K562 (cell line): ENCODE measurements at regions not wholly inside any gene's neighbourhood (a gene's known extent, or its start where the extent isn't known, plus 50 kb on each side); places are given as distances from the start of the nearest gene placed in this dataset.

Source experiments
- GATAD2A ChIP-seq: fragments of 450-650 bp; IDR thresholded peaks from 2 replicates; pipeline ENCODE4 v1.6.1; 2017
- KAT2B ChIP-seq: IDR thresholded peaks from one replicate; pipeline ENCODE4 v1.6.1; 2012; ENCODE audit warnings: low read depth, mild to moderate bottlenecking, control low read depth, inconsistent platforms, low read length, moderate library complexity
- MAFG ChIP-seq: fragments of 450-650 bp; conservative IDR thresholded peaks from 2 replicates; pipeline ENCODE4 v1.6.1; 2016; ENCODE audit warnings: missing genetic modification characterization, missing compliant biosample characterization
- MYBL2 ChIP-seq, 2 experiments: fragments of 450-650 bp in 1 of 2; sonication (generic) in 1 of 2; formaldehyde crosslinking in 1 of 2; IDR thresholded peaks; 2 replicates each; pipeline versions ENCODE4 v1.6.1 to v1.8.1; 2017 to 2022; ENCODE audit warnings: borderline replicate concordance in 1 of 2, inconsistent platforms in 1 of 2, low read depth in 1 of 2, mild to moderate bottlenecking in 1 of 2, missing genetic modification reagents in 1 of 2, moderate library complexity in 1 of 2
- NCOA2 ChIP-seq, 2 experiments: fragments of 450-650 bp; IDR thresholded peaks; 2 replicates each; pipeline ENCODE4 v1.6.1; 2018; ENCODE audit warnings: mild to moderate bottlenecking in 2 of 2, moderate library complexity in 1 of 2; ENCODE audit not compliant: partially characterized antibody in 2 of 2
- NR3C1 ChIP-seq: sonication (generic); formaldehyde crosslinking; IDR thresholded peaks from 2 replicates; pipeline ENCODE4 v1.8.1; 2022; ENCODE audit warnings: missing genetic modification reagents
- PHB ChIP-seq: fragments of 250-450 bp; sonication (Bioruptor Pico); IDR thresholded peaks from 2 replicates; pipeline ENCODE4 v1.5.0; 2021
- POLR2B ChIP-seq: fragments of 450-650 bp; IDR thresholded peaks from 2 replicates; pipeline ENCODE4 v1.6.1; 2018; ENCODE audit warnings: low read depth; ENCODE audit not compliant: partially characterized antibody
- RBM39 ChIP-seq: fragments of 200-400 bp; formaldehyde crosslinking; optimal IDR thresholded peaks from 2 replicates; pipeline ENCODE3; 2018; ENCODE audit warnings: low read depth, low read length
- SAP30 ChIP-seq: fragments of 200-600 bp; sonication (generic); IDR thresholded peaks from 2 replicates; pipeline ENCODE4 v1.6.1; 2012; ENCODE audit warnings: borderline replicate concordance, low read depth, mild to moderate bottlenecking, moderate library complexity, low read length, control low read depth, inconsistent platforms; ENCODE audit not compliant: insufficient read depth, poor library complexity, severe bottlenecking
- SUPT5H ChIP-seq: fragments of 450-650 bp; IDR thresholded peaks from 2 replicates; pipeline ENCODE4 v1.6.1; 2016
- YBX1 ChIP-seq: fragments of 450-650 bp; IDR thresholded peaks from 2 replicates; pipeline ENCODE4 v1.7.1; 2016; ENCODE audit warnings: mild to moderate bottlenecking
- ZFX ChIP-seq: sonication (generic); formaldehyde crosslinking; IDR thresholded peaks from 2 replicates; pipeline ENCODE4 v1.8.0; 2022; ENCODE audit warnings: mild to moderate bottlenecking, missing genetic modification reagents, moderate library complexity
- ZNF274 ChIP-seq: IDR thresholded peaks from 2 replicates; pipeline ENCODE4 v1.6.1; 2011; ENCODE audit warnings: low read depth, mild to moderate bottlenecking, low read length, moderate library complexity, borderline replicate concordance
- ZNF316 ChIP-seq: fragments of 450-650 bp; IDR thresholded peaks from 2 replicates; pipeline ENCODE4 v1.6.1; 2016
- ZNF445 ChIP-seq: fragments of 250-450 bp; sonication (Bioruptor Pico); IDR thresholded peaks from 2 replicates; pipeline ENCODE4 v1.4.0; 2020; ENCODE audit warnings: low read depth, mild to moderate bottlenecking, moderate library complexity
- TF ChIP-seq, protein P1 (sequence below): sonication (generic); formaldehyde crosslinking; IDR thresholded peaks from 2 replicates; pipeline ENCODE4 v1.8.0; 2023; ENCODE audit warnings: mild to moderate bottlenecking, missing genetic modification reagents
- TF ChIP-seq, protein P2 (sequence below): fragments of 250-450 bp; sonication (Bioruptor Pico); IDR thresholded peaks from 2 replicates; pipeline ENCODE4 v1.8.0; 2021; ENCODE audit warnings: borderline replicate concordance, mild to moderate bottlenecking, moderate library complexity; ENCODE audit not compliant: poor library complexity, severe bottlenecking

DNA sequence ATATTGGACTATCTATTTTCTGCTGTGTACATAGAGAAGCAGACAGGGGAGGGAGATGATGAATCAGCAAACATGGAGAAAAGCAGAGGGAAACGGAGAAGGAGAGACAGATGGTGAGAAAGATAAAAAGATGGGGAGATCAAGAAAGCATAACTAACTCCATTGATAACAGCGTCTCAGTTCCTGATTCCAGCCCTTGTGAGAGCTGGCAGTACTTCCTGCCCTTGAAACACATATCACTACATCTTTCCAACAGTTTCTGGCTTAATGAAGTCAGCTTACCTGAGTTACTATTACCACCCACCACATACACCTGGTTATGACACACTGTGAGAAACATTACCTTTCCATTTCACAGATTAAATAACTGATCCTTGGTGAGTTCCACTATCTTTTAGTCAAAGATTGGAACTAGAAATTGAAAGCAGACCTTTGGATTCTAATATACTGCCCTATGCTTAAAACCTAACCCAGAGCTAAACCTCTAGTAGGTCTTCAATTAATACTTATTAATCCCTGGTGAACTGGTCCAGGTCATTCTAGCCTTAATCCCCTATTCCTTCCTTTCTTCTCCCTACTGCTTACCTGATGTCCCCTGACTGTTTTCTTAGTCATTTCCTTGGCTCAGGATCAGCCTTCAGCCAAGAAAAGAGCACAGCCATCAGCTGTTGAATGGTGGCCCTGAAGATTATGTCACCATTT is 346.6 kb upstream of the CCL2 start (continued):
- TF ChIP-seq SAP30: no peak
- peak; percentile 92 for TF ChIP-seq GATAD2A
- no peak for TF ChIP-seq ZNF274
- TF ChIP-seq NCOA2 (IDR thresholded peaks at IDR 0.05; ENCODE audit: partially characterized antibody in 2 of 2): no peak
- TF ChIP-seq MYBL2 (IDR thresholded peaks at IDR 0.05; ENCODE audit: low read depth): no peak
- no peak for TF ChIP-seq MYBL2 (CRISPR knock-in tag; IDR thresholded peaks at IDR 0.05; ENCODE audit: borderline replicate concordance)
- no peak for TF ChIP-seq KAT2B
- TF ChIP-seq NR3C1 (CRISPR knock-in tag): no peak
- TF ChIP-seq, protein P1, sequence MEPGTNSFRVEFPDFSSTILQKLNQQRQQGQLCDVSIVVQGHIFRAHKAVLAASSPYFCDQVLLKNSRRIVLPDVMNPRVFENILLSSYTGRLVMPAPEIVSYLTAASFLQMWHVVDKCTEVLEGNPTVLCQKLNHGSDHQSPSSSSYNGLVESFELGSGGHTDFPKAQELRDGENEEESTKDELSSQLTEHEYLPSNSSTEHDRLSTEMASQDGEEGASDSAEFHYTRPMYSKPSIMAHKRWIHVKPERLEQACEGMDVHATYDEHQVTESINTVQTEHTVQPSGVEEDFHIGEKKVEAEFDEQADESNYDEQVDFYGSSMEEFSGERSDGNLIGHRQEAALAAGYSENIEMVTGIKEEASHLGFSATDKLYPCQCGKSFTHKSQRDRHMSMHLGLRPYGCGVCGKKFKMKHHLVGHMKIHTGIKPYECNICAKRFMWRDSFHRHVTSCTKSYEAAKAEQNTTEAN: no peak
- no peak for TF ChIP-seq YBX1
- TF ChIP-seq ZNF445 (CRISPR knock-in tag): 0 out of 2 replicates have a peak, but pooled peaks have one; percentile 46
- TF ChIP-seq SUPT5H: no peak
- peak; percentile 91 for TF ChIP-seq MAFG
- no peak for TF ChIP-seq ZFX (CRISPR knock-in tag)
- no peak for TF ChIP-seq PHB (CRISPR knock-in tag)
- TF ChIP-seq POLR2B: no peak
- TF ChIP-seq RBM39: no peak
- peak; percentile 98 for TF ChIP-seq ZNF316
- TF ChIP-seq, protein P2, sequence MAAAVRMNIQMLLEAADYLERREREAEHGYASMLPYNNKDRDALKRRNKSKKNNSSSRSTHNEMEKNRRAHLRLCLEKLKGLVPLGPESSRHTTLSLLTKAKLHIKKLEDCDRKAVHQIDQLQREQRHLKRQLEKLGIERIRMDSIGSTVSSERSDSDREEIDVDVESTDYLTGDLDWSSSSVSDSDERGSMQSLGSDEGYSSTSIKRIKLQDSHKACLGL: peak; percentile 92
